Activated CD4-positive, CD25-positive, alpha-beta regulatory T cell treated with anti-CD3 and anti-CD28 coated beads, Interleukin-2, amount 50 U/mL, for 24 hours (primary cell): ENCODE measurements at regions not wholly inside any gene's neighbourhood (a gene's known extent, or its start where the extent isn't known, plus 50 kb on each side); places are given as distances from the start of the nearest gene placed in this dataset.
"Not testable (repeated sequence)": the region's sequence is repeated elsewhere in the genome, so short reads cannot be mapped to it uniquely, and the experiment has no call there.

Experiments used
- ATAC-seq, 2 donors: fragments of 150-1000 bp; cut with Tn5 transposase; one replicate each; pipeline ENCODE4 v1.10.0; 2021; ENCODE audit warnings: mild to moderate bottlenecking in 1 of 2, moderate library complexity in 1 of 2

DNA sequence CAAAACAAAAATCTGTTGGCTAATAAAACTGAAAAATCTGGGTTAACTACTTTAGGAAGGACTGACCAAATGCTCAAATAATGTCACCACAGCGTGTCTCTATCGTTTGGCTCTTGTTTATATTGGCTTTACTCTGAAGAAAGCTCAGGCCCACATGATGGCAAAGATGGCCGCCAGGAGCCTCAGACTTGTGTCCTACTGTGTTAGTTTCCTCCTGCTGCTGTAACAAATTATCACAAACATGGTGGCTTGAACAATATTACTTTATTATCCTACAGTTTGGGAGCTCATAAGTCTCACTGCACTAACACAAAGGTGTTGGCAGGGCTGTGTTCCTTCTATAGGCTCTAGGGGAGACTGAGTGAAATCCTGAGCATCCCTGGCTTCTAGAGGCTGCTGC, 303.0 kb downstream of the DAD1 start:
- no peak for ATAC-seq

DNA sequence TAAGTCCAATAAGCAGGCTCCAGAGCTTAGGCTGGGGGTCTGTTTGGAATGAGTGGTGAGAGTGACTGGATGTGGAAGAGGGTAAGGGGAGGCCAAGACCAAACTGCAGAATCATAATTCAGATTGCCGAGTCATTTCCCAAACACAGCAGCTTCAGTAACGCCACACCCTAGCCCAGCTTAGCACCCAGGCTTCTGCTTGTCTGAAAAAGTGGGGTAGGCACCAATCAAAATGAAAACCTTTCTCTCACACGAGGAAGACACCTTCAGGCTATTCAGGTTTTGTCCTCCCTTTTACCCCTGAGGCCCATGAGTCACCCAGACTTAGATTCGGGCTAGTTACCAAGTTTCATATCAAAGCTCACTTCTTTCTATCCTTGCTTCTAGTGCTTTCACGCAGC, 306.1 kb downstream of the DAD1 start:
- ATAC-seq, result no peak

- ATAC-seq, result no peak
Observed at GRCh38 chr14:22282417-22282816, 306.6 kb downstream of the DAD1 start.

DNA sequence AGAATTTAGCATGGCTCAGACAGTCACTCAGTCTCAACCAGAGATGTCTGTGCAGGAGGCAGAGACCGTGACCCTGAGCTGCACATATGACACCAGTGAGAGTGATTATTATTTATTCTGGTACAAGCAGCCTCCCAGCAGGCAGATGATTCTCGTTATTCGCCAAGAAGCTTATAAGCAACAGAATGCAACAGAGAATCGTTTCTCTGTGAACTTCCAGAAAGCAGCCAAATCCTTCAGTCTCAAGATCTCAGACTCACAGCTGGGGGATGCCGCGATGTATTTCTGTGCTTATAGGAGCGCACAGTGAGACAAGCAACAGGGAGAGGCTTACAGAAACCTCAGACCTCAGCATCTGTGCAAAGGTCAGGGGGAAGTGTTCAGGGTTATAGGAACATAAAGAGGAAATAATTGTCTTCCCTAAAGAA, 307.6 kb downstream of the DAD1 start:
- ATAC-seq, result not testable (repeated sequence)

DNA sequence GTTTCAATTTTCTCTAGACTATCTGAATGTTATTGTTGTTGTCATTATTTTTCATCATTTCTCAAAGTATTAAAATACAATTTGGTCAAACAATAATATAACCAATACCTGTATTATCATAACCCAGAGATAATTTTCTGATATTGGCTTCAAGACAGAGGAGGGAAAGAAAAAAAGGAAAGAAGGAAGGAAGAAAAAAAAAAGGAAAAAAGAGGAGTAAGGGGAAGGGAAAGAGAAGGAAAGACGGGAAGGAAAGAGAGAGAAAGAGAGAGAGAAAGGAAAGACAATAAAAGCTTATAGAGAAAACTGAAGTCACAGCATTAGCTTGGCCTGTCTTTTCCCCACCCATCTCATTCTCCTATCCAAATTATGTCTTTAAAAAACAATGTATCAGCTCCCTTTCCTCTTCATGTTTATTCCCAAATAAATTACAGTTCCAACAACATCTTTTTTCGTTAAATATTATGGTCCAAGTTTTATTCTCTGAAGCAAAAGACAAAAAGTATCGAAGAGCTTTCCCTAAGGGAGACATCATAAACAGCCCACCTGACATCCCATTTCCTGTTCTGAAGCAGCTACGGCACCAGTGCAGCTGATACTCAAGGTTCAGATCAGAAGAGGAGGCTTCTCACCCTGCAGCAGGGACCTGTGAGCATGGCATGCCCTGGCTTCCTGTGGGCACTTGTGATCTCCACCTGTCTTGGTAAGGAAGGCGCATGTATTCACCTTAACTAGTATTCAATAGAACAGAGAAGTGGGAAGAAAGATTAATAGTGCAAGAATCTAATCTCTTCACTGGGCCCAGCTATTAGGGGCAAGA, 308.3 kb downstream of the DAD1 start:
- ATAC-seq, result no peak

GRCh38 chr14:22276913-22277816, 311.9 kb downstream of the DAD1 start:
- ATAC-seq, result no peak

DNA sequence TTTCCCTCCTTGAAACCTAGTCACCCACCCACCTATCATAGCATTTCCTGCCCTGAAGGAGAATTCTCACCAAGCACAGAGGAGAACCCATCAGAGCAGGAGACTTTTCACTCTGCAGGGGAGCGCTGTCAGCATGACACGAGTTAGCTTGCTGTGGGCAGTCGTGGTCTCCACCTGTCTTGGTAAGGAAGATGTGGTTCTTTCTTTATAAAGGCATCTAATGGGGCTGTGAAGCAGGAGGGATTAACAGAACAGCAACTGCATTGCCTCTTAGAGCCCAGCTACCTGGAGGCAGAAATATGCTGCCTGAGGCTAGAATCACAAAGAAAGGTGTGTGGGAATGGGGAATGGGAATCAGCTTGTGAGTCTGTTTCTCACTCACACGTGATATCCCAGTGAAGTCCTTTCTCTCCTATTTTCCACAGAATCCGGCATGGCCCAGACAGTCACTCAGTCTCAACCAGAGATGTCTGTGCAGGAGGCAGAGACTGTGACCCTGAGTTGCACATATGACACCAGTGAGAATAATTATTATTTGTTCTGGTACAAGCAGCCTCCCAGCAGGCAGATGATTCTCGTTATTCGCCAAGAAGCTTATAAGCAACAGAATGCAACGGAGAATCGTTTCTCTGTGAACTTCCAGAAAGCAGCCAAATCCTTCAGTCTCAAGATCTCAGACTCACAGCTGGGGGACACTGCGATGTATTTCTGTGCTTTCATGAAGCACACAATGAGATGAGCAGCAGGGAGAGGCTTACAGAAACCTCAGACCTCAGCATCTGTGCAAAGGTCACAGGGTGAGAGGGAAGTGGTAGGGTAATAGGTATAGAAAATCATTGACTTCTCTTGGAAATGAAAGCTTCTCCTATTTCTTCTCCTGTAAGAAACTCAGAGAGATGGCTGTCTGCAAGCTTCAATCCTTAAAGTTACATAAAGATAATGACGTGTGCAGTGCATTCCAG, 316.9 kb downstream of the DAD1 start:
- no peak for ATAC-seq

DNA sequence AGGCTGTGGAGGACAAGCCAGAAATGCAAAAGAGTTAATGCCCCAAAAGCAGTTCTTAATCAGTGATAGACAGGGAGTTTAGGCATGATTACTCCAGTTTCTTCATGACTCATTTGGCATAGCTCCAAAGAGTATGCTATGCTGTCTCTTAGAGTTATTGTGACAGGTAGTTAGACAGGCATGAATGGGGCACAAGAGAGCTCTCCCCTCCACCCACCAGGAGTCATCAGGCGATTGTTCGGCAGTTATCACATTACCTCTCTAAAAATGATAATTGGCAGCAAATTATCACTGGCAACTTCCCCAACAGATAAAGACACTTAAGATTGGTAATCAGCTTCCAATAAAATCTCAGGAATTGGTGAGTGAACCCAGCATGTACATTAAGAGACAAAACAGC, 320.1 kb downstream of the DAD1 start:
- ATAC-seq, result peak; percentile 32 to 63

DNA sequence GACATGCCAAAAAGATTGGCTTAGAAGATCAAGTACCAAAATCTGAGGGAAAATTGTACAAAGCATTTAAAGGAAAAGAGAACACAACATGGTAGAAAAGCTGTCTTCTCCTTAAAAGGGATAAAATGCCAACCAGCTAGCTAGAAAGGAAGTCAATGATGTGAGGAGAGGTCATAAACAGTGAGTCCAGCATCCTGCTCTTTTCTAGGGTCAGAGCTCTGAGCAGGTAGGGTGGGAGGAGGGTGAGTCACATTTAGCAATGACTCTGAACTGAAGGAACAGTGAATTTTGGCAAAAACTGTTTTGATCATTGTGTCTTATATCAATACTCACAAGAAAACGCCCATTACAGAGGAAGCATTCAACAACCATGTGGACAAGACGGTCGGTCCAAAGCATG, 322.3 kb downstream of the DAD1 start:
- ATAC-seq, result no peak

DNA sequence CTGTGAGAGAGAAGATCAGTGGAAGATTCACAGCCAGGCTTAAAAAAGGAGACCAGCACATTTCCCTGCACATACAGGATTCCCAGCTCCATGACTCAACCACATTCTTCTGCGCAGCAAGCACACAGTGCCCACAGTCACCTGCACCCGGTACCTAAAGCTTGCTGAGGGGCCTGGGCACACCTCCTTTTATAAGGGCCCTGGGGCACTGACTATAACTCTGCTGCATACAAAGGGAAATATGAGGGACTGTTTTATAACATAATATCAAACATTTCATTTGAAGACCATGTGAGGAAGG, 322.9 kb downstream of the DAD1 start:
- ATAC-seq, result no peak

GRCh38 chr14:22265319-22266141, 323.5 kb downstream of the DAD1 start:
- no peak for ATAC-seq

- ATAC-seq, result no peak
Observed at GRCh38 chr14:22264759-22265158, 324.3 kb downstream of the DAD1 start.

- ATAC-seq, result no peak
Observed at GRCh38 chr14:22263961-22264360, 325.1 kb downstream of the DAD1 start.

DNA sequence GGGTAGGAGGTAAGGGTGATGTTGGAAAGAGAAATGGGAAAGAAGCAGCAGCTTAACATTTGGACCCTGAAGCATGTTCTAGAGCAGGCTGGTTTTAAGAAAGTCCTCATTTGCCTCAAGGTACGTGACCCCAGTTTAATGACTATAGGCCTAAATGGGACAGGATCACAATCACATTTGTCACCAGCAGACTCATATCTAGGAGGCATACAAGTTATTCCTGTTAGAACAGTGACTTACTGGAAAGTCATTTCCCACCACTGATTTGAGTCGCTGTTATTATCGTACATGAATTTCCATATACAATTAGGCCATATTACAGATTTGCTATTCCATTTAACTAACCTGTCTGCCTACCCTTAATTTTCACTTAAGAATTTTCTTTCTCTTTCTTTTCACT, 326.1 kb downstream of the DAD1 start:
- ATAC-seq, result no peak

GRCh38 chr14:22255017-22255950, 333.7 kb downstream of the DAD1 start:
- ATAC-seq, result no peak

GRCh38 chr14:22252686-22253085, 336.3 kb downstream of the DAD1 start:
- ATAC-seq, result no peak

DNA sequence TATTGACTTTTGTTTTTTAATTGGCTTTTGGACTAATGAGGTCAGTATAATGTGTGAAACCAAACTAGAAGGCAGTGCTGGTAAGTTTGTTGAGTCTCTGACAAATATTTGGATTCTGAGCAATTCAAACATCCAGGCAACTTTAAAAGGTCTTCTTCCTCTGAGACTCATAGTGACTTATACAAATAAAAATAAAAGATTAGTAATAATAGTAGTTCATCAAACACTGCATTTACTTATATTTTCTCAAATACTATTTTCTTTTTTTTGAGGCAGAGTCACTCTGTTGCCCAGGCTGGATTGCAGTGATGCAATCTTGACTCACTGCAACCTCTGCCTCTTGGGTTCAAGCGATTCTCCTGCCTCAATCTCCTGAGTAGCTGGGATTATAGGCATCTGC, 337.9 kb downstream of the DAD1 start:
- ATAC-seq, result no peak

DNA sequence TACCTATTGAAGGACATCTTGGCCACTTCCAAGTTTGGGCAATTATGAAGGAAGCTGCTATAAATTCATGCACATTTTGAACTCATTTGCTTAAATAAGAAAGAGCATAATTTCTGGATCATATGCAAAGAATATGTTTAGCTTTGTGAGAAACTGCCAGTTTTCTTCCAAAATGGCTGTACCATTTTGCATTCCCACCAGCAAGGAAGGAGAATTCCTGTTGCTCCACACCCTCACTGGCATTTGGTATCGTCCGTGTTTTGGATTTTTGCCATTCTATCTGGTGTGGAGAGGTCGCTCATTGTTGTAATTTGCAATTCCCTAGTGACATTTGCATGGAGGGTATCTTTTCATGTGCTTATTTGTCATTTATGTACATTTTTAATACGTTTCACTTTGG, 339.3 kb downstream of the DAD1 start:
- ATAC-seq, result no peak

- no peak for ATAC-seq
Observed at GRCh38 chr14:22243971-22244581, 344.9 kb downstream of the DAD1 start.

DNA sequence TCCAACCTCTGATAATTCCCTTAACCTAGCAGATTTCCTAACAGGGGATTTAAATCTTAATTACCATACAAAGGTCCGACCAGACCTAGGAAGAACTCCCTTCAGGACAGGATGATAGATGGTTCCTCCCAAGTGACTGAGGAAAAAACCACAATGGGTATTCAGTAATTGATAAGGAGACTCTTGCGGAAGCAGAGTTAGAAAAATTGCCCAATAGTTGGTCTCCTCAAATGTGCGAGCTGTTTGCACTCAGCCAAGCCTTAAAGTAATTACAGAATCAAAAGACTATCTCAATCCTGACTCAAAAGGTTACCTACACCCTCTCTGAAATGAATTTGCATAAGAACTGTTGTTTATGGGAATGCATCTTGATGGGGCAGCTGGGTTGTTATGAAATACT, 350.7 kb downstream of the DAD1 start:
- not testable (repeated sequence) for ATAC-seq
